Upper lobe of right lung (tissue), 1 donor: ENCODE measurements at regions not wholly inside any gene's neighbourhood (a gene's known extent, or its start where the extent isn't known, plus 50 kb on each side); places are given as distances from the start of the nearest gene placed in this dataset.

Experiments
- ATAC-seq: fragments of 200-7000 bp; cut with Tn5 transposase; one replicate; pipeline ENCODE4 v1.9.1; 2020; ENCODE audit warnings: mild to moderate bottlenecking, moderate library complexity
- DNase-seq: peaks from one replicate; pipeline ENCODE4 v3.0.0-alpha.2; 2020
- H3K27ac ChIP-seq: fragments of 200-600 bp; one replicate; pipeline ENCODE4 v1.8.0; 2022
- H3K27me3 ChIP-seq: fragments of 200-600 bp; one replicate; pipeline ENCODE4 v1.8.0; 2022; ENCODE audit warnings: mild to moderate bottlenecking
- H3K36me3 ChIP-seq: fragments of 200-600 bp; one replicate; pipeline ENCODE4 v1.8.0; 2022
- H3K4me1 ChIP-seq: fragments of 200-600 bp; one replicate; pipeline ENCODE4 v1.8.0; 2022
- H3K4me3 ChIP-seq: fragments of 200-600 bp; one replicate; pipeline ENCODE4 v1.8.0; 2022; ENCODE audit warnings: mild to moderate bottlenecking
- H3K9me3 ChIP-seq: fragments of 200-600 bp; one replicate; pipeline ENCODE4 v1.8.0; 2022
- CTCF ChIP-seq: fragments of 200-600 bp; IDR thresholded peaks from one replicate; pipeline ENCODE4 v1.8.0; 2022; ENCODE audit warnings: antibody characterized with exemption
- intact Hi-C: fragments of 100-400 bp; cut with DNase I; formaldehyde crosslinking; loops from one replicate; pipeline ENCODE4 v1.11.0; 2022
- donor health status: DM: no; HTN: yes; CAD: no; lungs with severe emphysema.

GRCh38 chr2:164061129-164061746 lies 325.4 kb upstream of the FIGN start:
- ATAC-seq, result peak; percentile 58
- intact Hi-C loops, result no loop called here
- no peak for DNase-seq
- peak; percentile 65 for TF ChIP-seq CTCF
- no peaks in the 10 kb centered on the region for H3K36me3 ChIP-seq
- no peak overlapping the region for H3K27ac ChIP-seq
- no peaks in the 10 kb centered on the region for H3K4me1 ChIP-seq
- no peaks in the 10 kb centered on the region for H3K27me3 ChIP-seq
- no peak overlapping the region for H3K4me3 ChIP-seq
- no peaks in the 10 kb centered on the region for H3K9me3 ChIP-seq

GRCh38 chr2:164060031-164060430 lies 324.2 kb upstream of the FIGN start:
- DNase-seq (no peak), ATAC-seq (no peak)
- no peaks in the 10 kb centered on the region for H3K27me3 ChIP-seq
- H3K4me1 ChIP-seq, result no peaks in the 10 kb centered on the region
- no peak for TF ChIP-seq CTCF
- no peaks in the 10 kb centered on the region for H3K36me3 ChIP-seq
- no peaks in the 10 kb centered on the region for H3K9me3 ChIP-seq
- no peak overlapping the region for H3K4me3 ChIP-seq
- intact Hi-C loops, result no loop called here
- no peak overlapping the region for H3K27ac ChIP-seq

GRCh38 chr2:164055623-164056022 lies 319.8 kb upstream of the FIGN start:
- ATAC-seq (no peak), DNase-seq (no peak)
- intact Hi-C loops, result no loop called here
- no peak overlapping the region for H3K27ac ChIP-seq
- no peak overlapping the region for H3K4me3 ChIP-seq
- H3K36me3 ChIP-seq, result no peaks in the 10 kb centered on the region
- H3K9me3 ChIP-seq, result no peaks in the 10 kb centered on the region
- TF ChIP-seq CTCF, result no peak
- H3K4me1 ChIP-seq, result no peaks in the 10 kb centered on the region
- no peaks in the 10 kb centered on the region for H3K27me3 ChIP-seq

GRCh38 chr2:164054651-164055050 lies 318.8 kb upstream of the FIGN start:
- Histone ChIP-seq H3K4me1 (no peaks in the 10 kb centered on the region), H3K9me3 (no peaks in the 10 kb centered on the region), H3K27me3 (no peaks in the 10 kb centered on the region), H3K4me3 (no peak overlapping the region), H3K36me3 (no peaks in the 10 kb centered on the region), H3K27ac (no peak overlapping the region)
- DNase-seq (no peak), ATAC-seq (no peak)
- no peak for TF ChIP-seq CTCF
- intact Hi-C loops, result no loop called here

- TF ChIP-seq CTCF, result no peak
- DNase-seq (no peak), ATAC-seq (no peak)
- Histone ChIP-seq H3K27ac (no peak overlapping the region), H3K4me3 (no peak overlapping the region), H3K27me3 (no peaks in the 10 kb centered on the region), H3K36me3 (no peaks in the 10 kb centered on the region), H3K4me1 (no peaks in the 10 kb centered on the region), H3K9me3 (no peaks in the 10 kb centered on the region)
- intact Hi-C loops, result no loop called here
Measured at GRCh38 chr2:164053021-164053420, 317.2 kb upstream of the FIGN start.

GRCh38 chr2:164052006-164052405 lies 316.2 kb upstream of the FIGN start:
- Histone ChIP-seq H3K4me3 (no peak overlapping the region), H3K9me3 (no peaks in the 10 kb centered on the region), H3K36me3 (no peaks in the 10 kb centered on the region), H3K4me1 (no peaks in the 10 kb centered on the region), H3K27ac (no peak overlapping the region), H3K27me3 (no peaks in the 10 kb centered on the region)
- TF ChIP-seq CTCF, result no peak
- DNase-seq, result no peak
- no peak for ATAC-seq
- intact Hi-C loops, result no loop called here
